Right hindlimb (tissue), 1 donor: ENCODE measurements at regions not wholly inside any gene's neighbourhood (a gene's known extent, or its start where the extent isn't known, plus 50 kb on each side); places are given as distances from the start of the nearest gene placed in this dataset.

Experiments used
- DNase-seq: peaks from one replicate; pipeline ENCODE4 v3.0.0-alpha.2; 2018

DNA sequence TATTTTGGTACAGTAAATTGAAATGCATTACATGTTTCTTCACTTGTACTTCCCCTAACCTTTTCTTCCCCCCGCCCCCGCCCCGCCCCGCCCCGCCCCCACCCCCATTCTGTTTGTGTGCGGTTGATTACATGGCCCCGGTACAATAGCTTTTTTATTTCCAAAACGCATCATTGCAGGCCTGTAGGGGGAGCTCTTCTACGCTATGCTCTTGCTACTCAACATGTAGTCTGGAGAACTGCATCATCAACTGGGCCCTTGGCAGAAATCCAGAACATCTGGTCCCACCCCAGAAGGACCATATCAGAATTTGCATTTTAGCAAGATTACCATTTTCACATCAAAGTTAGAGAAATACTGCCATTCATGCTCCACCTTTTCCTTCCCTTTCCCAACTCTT, 333.3 kb upstream of the DDX53 start:
- DNase-seq = no peak

GRCh38 chrX:22674932-22675331, 324.8 kb upstream of the DDX53 start:
- no peak for DNase-seq

DNA sequence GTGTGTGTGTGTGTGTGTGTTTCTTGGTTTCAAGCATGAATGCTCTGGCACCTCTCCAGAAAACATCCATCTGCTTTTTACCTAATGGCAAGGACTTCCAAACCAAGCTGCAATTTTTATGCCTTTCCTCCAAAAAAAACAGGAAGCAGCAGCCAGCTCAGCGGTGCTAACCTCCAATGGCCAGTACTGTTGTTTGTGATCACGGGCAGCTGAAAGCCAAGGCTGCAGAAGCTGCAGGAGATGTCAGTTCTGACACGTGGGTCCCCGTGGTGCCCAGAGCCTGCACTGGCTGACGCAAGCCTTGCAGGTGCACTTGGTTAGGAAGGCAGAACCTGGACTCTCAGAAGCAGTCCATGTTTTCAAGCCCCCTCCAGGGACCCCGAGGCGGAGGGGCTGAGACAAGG, 313.6 kb upstream of the DDX53 start:
- DNase-seq = peak; percentile 77

DNA sequence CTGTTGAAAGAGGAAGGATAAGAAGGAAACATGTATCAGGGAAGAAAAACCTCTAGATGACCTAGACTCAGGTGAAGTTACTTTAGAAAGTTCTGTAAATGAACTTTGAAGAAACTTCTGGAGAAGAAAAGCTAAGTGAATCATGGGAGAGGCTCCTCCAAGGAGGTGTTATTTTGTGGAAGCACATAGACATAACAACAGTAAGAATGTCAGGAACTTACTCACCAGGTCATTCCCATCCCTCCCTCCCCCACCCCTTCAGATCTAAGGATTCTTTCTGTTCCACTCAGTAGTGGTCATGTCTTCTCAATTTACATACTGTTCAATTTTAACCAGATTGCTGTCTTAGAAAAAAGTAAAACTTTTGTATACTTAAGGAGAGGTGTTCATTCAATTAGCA, 310.5 kb upstream of the DDX53 start:
- no peak for DNase-seq

DNA sequence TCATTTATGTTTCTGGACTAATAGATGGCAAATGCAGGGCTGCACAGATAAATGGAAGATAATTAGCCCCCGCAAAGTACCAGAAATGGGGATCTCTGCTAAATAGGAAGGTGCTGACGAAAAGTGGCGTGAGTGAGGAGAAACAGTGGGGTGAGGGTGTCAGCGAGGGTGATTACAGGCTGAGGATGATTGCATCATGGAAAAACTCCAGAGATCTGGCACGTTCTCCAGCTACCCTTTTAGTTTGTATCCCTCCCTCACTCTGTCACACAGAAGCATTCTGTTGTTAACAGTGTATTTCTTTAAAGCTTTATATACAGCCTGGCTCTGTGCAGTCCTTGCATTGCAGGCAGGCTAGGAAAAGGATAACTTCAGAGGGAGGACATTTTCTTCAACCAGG, 309.6 kb upstream of the DDX53 start:
- DNase-seq = no peak

GRCh38 chrX:22691966-22692565, 307.7 kb upstream of the DDX53 start:
- DNase-seq = no peak

- DNase-seq = no peak
Measured at GRCh38 chrX:22698151-22698550, 301.6 kb upstream of the DDX53 start.

- peak; percentile 58 for DNase-seq
Measured at GRCh38 chrX:22699581-22700091, 300.1 kb upstream of the DDX53 start.

DNA sequence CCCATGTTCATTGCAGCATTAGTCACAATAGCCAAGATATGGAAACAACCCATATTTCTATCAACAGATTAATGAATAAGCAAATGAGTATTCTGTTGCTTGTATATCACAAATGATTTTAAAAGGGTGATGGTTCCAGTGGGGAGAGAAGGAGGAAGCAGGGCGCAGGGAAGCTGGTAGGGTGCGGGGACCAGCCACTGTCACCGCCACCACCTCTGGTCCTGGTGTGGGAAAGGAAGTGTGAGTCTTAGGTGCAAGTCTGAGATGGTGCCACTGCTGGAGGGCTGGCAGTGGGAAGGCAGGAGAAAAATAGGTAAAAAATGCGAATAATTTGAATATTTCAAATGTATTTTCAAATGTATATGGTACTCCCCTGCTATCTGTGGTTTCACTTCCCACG, 286.8 kb upstream of the DDX53 start:
- no peak for DNase-seq

DNA sequence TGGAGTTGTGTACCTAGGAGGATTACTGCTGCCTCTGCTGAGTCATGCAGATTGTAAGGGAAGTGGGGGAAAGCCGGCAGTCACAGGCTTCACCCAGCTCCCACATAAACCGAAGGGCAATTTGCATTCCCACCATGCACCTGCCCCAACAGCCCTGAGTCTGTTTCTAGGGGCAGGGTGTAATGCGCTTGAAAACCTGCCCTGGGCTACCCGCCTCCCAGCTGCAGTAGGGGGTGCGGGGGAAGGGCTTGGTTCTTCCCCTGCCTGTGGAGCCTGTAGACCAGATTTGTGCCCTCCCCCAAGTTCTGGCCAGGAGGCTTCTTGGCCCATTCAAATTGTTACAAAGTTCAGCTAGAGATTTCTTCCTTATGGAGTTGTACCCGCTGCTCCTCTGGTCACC, 269.2 kb upstream of the DDX53 start:
- no peak for DNase-seq

DNA sequence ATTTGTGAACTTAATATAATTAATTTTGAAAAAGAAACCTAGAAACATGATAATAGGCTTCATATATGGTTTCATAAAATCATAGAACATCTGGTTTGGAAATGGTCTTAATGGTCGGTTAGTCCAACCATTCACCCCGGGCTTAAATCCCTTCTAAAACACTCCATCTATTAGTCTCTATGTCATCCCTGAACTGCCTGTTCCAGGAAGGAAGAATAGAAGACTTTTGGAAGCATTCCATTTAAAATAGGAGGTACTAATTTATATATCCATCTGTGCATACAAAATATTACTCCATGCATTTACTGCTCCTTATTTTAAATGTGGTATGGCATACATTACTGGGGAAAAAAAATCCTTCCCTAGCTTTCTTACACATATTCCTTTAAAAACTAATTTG, 262.2 kb upstream of the DDX53 start:
- no peak for DNase-seq

- no peak for DNase-seq
Measured at GRCh38 chrX:22739276-22739675, 260.5 kb upstream of the DDX53 start.

GRCh38 chrX:22740836-22741235, 258.9 kb upstream of the DDX53 start:
- no peak for DNase-seq

- no peak for DNase-seq
Measured at GRCh38 chrX:22742174-22742573, 257.6 kb upstream of the DDX53 start.

DNA sequence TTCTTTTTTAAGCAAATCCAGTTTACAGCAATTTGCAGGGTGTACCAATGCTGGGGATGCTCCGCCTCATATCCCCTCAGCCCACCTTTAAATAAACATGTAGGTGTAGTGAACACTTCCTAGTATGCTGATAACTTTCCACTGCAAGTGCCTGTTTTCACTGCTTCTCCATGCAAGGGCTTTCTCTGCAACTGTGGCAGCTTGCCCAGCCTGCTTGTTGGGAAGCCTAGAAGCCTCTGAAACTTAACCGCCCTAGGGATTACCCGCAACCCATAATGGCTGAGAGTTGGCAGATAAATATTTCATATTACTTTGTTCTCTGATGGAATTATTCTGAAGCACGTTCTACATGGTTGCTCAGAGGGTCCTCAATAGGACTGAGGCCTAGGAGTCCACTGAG, 253.7 kb upstream of the DDX53 start:
- peak; percentile 13 for DNase-seq

- peak; percentile 30 for DNase-seq
Measured at GRCh38 chrX:22748093-22748999, 251.4 kb upstream of the DDX53 start.

GRCh38 chrX:22758807-22759481, 240.8 kb upstream of the DDX53 start:
- no peak for DNase-seq

GRCh38 chrX:22760513-22761057, 239.2 kb upstream of the DDX53 start:
- no peak for DNase-seq

GRCh38 chrX:22788221-22788620, 211.5 kb upstream of the DDX53 start:
- no peak for DNase-seq

DNA sequence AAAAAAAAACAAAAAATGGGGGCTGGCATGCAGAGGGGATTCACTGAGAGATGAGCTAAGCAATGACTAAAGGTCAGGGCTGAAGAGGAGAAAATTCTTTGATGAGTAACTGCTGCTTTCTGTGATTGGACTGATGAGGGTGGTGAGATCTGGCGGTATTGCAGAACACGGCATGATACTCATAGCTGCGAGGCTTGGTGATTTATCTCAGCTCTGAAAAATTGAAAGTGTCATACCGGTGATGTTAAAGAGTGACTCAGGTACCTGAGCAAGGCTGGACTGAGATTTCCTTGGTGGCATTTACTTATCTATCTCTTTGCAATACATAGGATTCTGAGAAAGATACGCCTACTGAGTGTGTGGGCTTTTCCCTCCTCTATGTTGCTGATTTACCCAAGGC, 204.1 kb upstream of the DDX53 start:
- DNase-seq = no peak

- DNase-seq = no peak
Measured at GRCh38 chrX:22800360-22800759, 199.4 kb upstream of the DDX53 start.

DNA sequence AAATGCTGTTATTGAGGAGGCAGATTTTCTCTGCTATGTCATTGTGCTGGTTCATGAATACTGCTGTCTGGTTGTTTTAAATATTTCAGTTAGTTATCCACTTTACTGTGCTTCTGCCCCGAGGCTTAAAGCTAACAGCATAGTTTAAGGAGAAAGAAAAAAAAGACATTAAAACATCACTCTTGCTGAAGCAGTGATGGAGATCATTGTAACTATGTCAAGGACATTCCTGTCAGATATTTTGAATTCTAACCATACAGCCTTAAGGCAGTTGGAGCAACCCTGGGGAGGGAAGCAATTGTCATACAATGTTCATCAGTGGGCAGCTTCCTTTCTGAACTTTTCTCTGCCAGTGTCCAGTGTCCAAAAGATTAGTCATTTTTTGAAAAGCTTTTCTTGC, 199.0 kb upstream of the DDX53 start:
- DNase-seq = no peak

- no peak for DNase-seq
Measured at GRCh38 chrX:22803353-22803752, 196.4 kb upstream of the DDX53 start.
